ENCODE measurements at regions not wholly inside any gene's neighbourhood (a gene's known extent, or its start where the extent isn't known, plus 50 kb on each side); places are given as distances from the start of the nearest gene placed in this dataset.

GRCh38 chr20:24862186-24862585 is 86.9 kb upstream of the CST7 start:
- no peak overlapping the region for H3K4me3 ChIP-seq
- no peaks in the 10 kb centered on the region for H3K27me3 ChIP-seq
- peaks cover 0 to 8% of the 10 kb centered on the region in 2 donors for H3K9me3 ChIP-seq
- no peaks in the 10 kb centered on the region for H3K4me1 ChIP-seq
- H3K27ac ChIP-seq = no peak overlapping the region
- no peak for TF ChIP-seq CTCF (IDR thresholded peaks at IDR 0.05)
- no peak for DNase-seq (ENCODE audit: low spot score)
- no peaks in the 10 kb centered on the region for H3K36me3 ChIP-seq

GRCh38 chr20:24862606-24863005 is 86.5 kb upstream of the CST7 start:
- DNase-seq (ENCODE audit: low spot score) = no peak
- no peak for TF ChIP-seq CTCF (IDR thresholded peaks at IDR 0.05)
- no peaks in the 10 kb centered on the region for H3K36me3 ChIP-seq
- no peak overlapping the region for H3K4me3 ChIP-seq
- H3K9me3 ChIP-seq = peaks cover 0 to 7% of the 10 kb centered on the region in 2 donors
- H3K27me3 ChIP-seq = no peaks in the 10 kb centered on the region
- H3K4me1 ChIP-seq = no peaks in the 10 kb centered on the region
- no peak overlapping the region for H3K27ac ChIP-seq

- H3K27ac ChIP-seq = no peak overlapping the region
- no peak for DNase-seq (ENCODE audit: low spot score)
- H3K36me3 ChIP-seq = no peaks in the 10 kb centered on the region
- TF ChIP-seq CTCF (IDR thresholded peaks at IDR 0.05) = no peak
- peaks cover 0 to 7% of the 10 kb centered on the region in 2 donors for H3K9me3 ChIP-seq
- H3K4me1 ChIP-seq = no peaks in the 10 kb centered on the region
- H3K4me3 ChIP-seq = no peak overlapping the region
- H3K27me3 ChIP-seq = no peaks in the 10 kb centered on the region
These were observed 85.7 kb upstream of the CST7 start for GRCh38 chr20:24863356-24863755.

- Histone ChIP-seq H3K36me3 (no peaks in the 10 kb centered on the region), H3K4me3 (no peak overlapping the region), H3K4me1 (no peaks in the 10 kb centered on the region), H3K27me3 (no peaks in the 10 kb centered on the region), H3K27ac (no peak overlapping the region), H3K9me3 (peaks cover 0 to 7% of the 10 kb centered on the region in 2 donors)
- DNase-seq (ENCODE audit: low spot score) = no peak
- no peak for TF ChIP-seq CTCF (IDR thresholded peaks at IDR 0.05)
These were observed 83.1 kb upstream of the CST7 start for GRCh38 chr20:24866008-24866407.

- Histone ChIP-seq H3K9me3 (peaks cover 0 to 7% of the 10 kb centered on the region in 2 donors), H3K36me3 (no peaks in the 10 kb centered on the region), H3K4me3 (no peak overlapping the region), H3K4me1 (no peaks in the 10 kb centered on the region), H3K27me3 (no peaks in the 10 kb centered on the region), H3K27ac (no peak overlapping the region)
- no peak for TF ChIP-seq CTCF (IDR thresholded peaks at IDR 0.05)
- no peak for DNase-seq (ENCODE audit: low spot score)
These were observed 82.3 kb upstream of the CST7 start for GRCh38 chr20:24866742-24867141.

GRCh38 chr20:24867556-24867955 is 81.5 kb upstream of the CST7 start:
- H3K4me1 ChIP-seq = no peaks in the 10 kb centered on the region
- no peak for DNase-seq (ENCODE audit: low spot score)
- no peak overlapping the region for H3K4me3 ChIP-seq
- H3K36me3 ChIP-seq = no peaks in the 10 kb centered on the region
- no peak for TF ChIP-seq CTCF (IDR thresholded peaks at IDR 0.05)
- H3K9me3 ChIP-seq = peaks cover 0 to 7% of the 10 kb centered on the region in 2 donors
- no peaks in the 10 kb centered on the region for H3K27me3 ChIP-seq
- H3K27ac ChIP-seq = no peak overlapping the region

All from right atrium auricular region (tissue), 2 donors.